Fibroblast of mammary gland (primary cell): ENCODE measurements at regions not wholly inside any gene's neighbourhood (a gene's known extent, or its start where the extent isn't known, plus 50 kb on each side); places are given as distances from the start of the nearest gene placed in this dataset.

Source experiments
- DNase-seq: peaks from one replicate; pipeline ENCODE4 v3.0.0-alpha.2; 2010; ENCODE audit warnings: low read depth
- H3K4me3 ChIP-seq: 2 replicates; pipeline ENCODE4 v1.5.1; 2011; ENCODE audit warnings: low read depth, mild to moderate bottlenecking, low read length, moderate library complexity; ENCODE audit not compliant: control insufficient read depth
- TF ChIP-seq, protein P1 (sequence below): conservative IDR thresholded peaks from 2 replicates; pipeline ENCODE4 v1.5.1; 2011; ENCODE audit warnings: low read depth, low read length, inconsistent platforms; ENCODE audit not compliant: control insufficient read depth, insufficient read depth

DNA sequence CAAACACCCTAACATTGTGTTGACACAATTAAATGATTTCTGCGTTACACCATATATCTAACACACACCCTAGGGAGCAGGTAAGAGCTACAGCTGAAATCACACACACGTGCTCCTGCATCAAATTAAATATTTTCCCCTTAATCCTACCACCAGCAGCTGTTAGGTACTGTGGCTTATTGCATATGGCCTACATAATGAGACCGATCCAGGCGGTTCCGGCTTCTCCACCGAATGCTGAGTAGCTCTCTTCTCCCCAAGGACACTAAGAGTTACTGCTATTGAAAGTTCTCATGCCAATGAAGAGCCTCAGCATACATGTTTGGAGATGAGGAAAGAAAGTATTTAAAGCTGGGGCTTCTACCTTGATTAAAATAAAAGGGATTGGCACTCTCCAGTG lies 472.2 kb upstream of the STXBP6 start:
- TF ChIP-seq, protein P1, sequence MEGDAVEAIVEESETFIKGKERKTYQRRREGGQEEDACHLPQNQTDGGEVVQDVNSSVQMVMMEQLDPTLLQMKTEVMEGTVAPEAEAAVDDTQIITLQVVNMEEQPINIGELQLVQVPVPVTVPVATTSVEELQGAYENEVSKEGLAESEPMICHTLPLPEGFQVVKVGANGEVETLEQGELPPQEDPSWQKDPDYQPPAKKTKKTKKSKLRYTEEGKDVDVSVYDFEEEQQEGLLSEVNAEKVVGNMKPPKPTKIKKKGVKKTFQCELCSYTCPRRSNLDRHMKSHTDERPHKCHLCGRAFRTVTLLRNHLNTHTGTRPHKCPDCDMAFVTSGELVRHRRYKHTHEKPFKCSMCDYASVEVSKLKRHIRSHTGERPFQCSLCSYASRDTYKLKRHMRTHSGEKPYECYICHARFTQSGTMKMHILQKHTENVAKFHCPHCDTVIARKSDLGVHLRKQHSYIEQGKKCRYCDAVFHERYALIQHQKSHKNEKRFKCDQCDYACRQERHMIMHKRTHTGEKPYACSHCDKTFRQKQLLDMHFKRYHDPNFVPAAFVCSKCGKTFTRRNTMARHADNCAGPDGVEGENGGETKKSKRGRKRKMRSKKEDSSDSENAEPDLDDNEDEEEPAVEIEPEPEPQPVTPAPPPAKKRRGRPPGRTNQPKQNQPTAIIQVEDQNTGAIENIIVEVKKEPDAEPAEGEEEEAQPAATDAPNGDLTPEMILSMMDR, result no peak
- no peak overlapping the region for H3K4me3 ChIP-seq
- no peak for DNase-seq

DNA sequence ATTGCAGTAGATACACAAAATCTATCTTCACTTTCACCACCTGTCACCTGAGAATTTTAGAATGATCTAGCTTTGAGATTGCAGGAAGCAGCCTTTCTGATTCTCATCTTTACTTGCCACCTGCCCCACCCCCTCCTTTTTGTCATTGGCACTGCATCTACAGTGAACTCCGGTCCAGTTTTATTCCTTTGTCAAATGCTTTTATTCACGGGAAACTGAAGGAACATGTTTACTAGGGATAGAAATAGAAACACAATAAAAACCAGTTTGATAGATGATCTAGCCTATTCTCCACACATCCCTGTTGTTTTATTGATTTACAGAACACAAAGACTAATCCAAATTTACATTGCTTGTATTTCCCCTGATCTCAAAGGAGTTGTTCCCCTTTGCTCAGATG lies 471.7 kb upstream of the STXBP6 start:
- no peak for DNase-seq
- TF ChIP-seq, protein P1, result no peak
- H3K4me3 ChIP-seq, result no peak overlapping the region

DNA sequence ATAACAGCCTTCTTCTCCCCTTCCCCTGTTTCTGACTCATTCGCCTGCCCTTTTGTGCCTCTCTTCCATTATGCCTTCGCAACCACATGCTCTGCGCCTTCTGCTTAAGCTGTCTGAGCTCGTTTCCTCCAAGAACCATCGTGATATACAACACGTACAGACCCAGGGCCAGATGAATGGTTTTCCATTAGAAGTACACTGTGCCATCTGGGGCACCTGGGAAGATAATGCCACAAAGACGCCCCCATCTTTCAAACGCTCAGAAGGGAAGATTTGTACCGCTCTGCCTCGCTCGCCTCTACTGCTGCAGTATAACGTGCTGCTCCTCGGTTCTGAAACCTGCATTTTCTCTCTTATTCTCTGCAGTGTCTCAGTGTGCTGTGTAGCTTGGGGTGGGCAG lies 470.9 kb upstream of the STXBP6 start:
- no peak for DNase-seq
- H3K4me3 ChIP-seq, result no peak overlapping the region
- TF ChIP-seq, protein P1, result no peak

DNA sequence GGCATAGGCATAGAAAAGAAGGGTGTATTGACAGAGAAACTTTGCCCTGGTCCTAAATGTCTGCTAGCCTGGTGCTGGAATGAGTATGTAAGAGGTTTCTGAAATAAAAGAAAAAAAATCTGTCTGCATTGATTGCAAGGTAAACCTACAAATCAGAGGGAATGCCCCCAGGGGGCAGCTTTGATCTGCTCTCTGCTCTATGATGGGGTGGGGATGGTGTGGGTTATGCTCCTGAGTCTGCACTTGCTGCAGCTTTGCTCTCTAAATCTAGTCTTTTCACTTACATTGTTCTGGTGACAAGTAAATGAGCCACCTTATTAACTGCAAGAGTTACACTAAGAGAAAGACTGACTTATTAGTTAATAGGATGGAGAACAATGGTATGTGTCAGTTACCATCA lies 468.4 kb upstream of the STXBP6 start:
- TF ChIP-seq, protein P1, result no peak
- H3K4me3 ChIP-seq, result no peak overlapping the region
- no peak for DNase-seq

DNA sequence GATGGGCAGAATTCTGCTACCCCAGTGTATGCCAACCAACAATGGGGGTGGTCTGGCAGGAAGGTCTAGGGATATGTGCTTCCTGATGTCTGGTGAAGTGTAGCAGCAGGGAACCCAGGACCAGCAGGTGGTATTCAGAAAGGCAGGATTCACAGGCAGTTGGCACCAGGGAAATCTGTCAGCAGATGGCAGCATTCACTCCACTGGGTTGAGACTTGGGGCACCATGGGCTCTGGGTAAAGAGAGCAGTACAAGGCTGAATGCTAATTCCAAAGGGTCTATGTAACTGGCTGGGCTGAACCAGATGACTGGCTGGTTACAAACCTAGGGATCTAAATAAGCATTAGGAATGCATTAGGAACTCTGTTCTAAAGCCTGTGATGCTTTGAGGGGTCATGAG lies 466.9 kb upstream of the STXBP6 start:
- H3K4me3 ChIP-seq, result no peak overlapping the region
- DNase-seq, result no peak
- TF ChIP-seq, protein P1, result no peak

DNA sequence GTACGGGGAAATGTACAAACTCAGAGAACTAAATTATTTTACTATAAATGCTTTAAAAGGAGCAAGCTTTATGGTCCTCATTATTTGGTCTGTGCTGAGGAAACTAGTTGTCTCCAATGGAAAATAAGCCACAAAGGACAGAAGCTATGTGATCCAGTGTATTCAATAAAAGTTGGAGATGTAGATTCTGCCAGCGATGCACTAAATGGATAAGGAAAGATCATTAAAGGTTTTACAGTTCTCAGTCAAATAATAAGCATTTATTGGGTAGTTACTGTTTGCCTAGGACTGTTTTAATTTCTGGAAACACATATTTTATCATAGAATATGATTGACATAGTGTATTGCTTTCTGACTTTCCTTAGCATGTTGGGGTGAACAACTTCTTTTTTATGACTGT lies 458.9 kb upstream of the STXBP6 start:
- no peak for DNase-seq
- TF ChIP-seq, protein P1, result no peak
- no peak overlapping the region for H3K4me3 ChIP-seq

DNA sequence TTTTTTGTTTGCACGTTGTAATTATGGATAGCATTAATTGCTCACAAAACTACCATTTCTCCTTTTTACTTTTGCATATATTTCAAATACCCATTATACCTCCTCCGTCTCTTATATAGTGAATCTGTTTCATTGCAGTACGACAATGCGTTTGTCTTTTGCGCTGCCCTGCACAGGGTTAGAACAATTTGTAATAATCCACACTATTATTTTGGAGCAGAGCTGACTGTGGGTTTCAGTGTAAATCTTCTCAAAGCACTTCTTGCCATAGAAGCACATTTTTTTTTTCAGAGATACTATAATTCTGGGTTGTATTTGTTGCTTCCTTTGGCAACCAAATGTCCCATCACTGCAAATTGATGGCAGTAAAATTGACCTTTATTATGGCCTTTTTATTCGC lies 451.8 kb upstream of the STXBP6 start:
- TF ChIP-seq, protein P1, result no peak
- DNase-seq, result no peak
- no peak overlapping the region for H3K4me3 ChIP-seq
